H1 (cell line): ENCODE measurements at regions not wholly inside any gene's neighbourhood (a gene's known extent, or its start where the extent isn't known, plus 50 kb on each side); places are given as distances from the start of the nearest gene placed in this dataset.

Source experiments
- CTCF ChIA-PET: fragments of 300-600 bp; sonication (Branson Sonifier 250); formaldehyde crosslinking; loops from one replicate; lab custom pipeline; 2021; ENCODE audit not compliant: partially characterized antibody; lab: Charles Lee
- POLR2A ChIA-PET: fragments of 300-600 bp; sonication (Branson Sonifier 250); formaldehyde crosslinking; loops from one replicate; lab custom pipeline; 2021; ENCODE audit warnings: inconsistent platforms; ENCODE audit not compliant: partially characterized antibody; lab: Charles Lee
- DNase-seq, 2 experiments: peaks; one replicate each; pipeline versions ENCODE4 v3.0.0 to v3.0.0-alpha.2; 2010 to 2022; ENCODE audit warnings: low spot score in 2 of 2, low read depth in 1 of 2, mixed read lengths in 1 of 2
- FAIRE-seq: peaks from 2 replicates; lab custom pipeline; 2011; peaks lifted over from hg19 to GRCh38; lab: Jason Lieb, UNC
- H2AFZ ChIP-seq: 2 replicates; pipeline ENCODE4 v1.8.1; 2012; ENCODE audit warnings: low read length, inconsistent platforms
- H2AK5ac ChIP-seq: 2 replicates; pipeline ENCODE4 v1.6.1; 2013; ENCODE audit warnings: low read depth, low read length
- H2BK120ac ChIP-seq: replicated peaks from 2 replicates; pipeline ENCODE3; 2013; ENCODE audit warnings: low read depth, low read length, inconsistent platforms
- H2BK12ac ChIP-seq: 2 replicates; pipeline ENCODE4 v1.6.1; 2013; ENCODE audit warnings: low read depth, low read length
- H2BK15ac ChIP-seq: 2 replicates; pipeline ENCODE4 v1.6.1; 2013; ENCODE audit warnings: low read length
- H2BK20ac ChIP-seq: 2 replicates; pipeline ENCODE4 v1.6.1; 2013; ENCODE audit warnings: low read length
- H2BK5ac ChIP-seq: 2 replicates; pipeline ENCODE4 v1.6.1; 2013; ENCODE audit warnings: low read depth, low read length
- H3K14ac ChIP-seq: 2 replicates; pipeline ENCODE4 v1.6.1; 2013; ENCODE audit warnings: inconsistent platforms; ENCODE audit not compliant: insufficient read length
- H3K18ac ChIP-seq: 2 replicates; pipeline ENCODE4 v1.6.1; 2013; ENCODE audit warnings: low read length; ENCODE audit errors: extremely low read depth
- H3K23ac ChIP-seq: 2 replicates; pipeline ENCODE4 v1.6.1; 2013; ENCODE audit warnings: inconsistent platforms; ENCODE audit not compliant: insufficient read length
- H3K23me2 ChIP-seq: 2 replicates; pipeline ENCODE4 v1.6.1; 2013; ENCODE audit warnings: low read depth, low read length
- H3K27ac ChIP-seq: 2 replicates; pipeline ENCODE4 v1.6.1; 2011; ENCODE audit warnings: low read depth, low read length, inconsistent platforms
- H3K27me3 ChIP-seq, 4 experiments: replicated peaks in 1 of 4; 1 replicate in 1 of 4; 2 replicates in 3 of 4; pipeline versions ENCODE4 v1.6.1 to v1.8.1; 2011 to 2013; ENCODE audit warnings: low read length in 3 of 4, mild to moderate bottlenecking in 3 of 4, inconsistent platforms in 2 of 4, mixed read lengths in 2 of 4, moderate library complexity in 1 of 4; ENCODE audit not compliant: control insufficient read depth in 3 of 4, insufficient read depth in 3 of 4; ENCODE audit errors: extremely low read depth in 1 of 4
- H3K36me3 ChIP-seq, 4 experiments: 2 replicates each; pipeline versions ENCODE4 v1.6.1 to v1.8.1; 2011 to 2013; ENCODE audit warnings: mild to moderate bottlenecking in 4 of 4, low read length in 3 of 4, moderate library complexity in 2 of 4, control low read depth in 1 of 4, inconsistent platforms in 1 of 4; ENCODE audit not compliant: insufficient read depth in 4 of 4, control insufficient read depth in 2 of 4
- H3K4ac ChIP-seq: replicated peaks from 2 replicates; pipeline ENCODE3; 2013; ENCODE audit warnings: low read length, low read depth, mixed read lengths, inconsistent platforms; ENCODE audit not compliant: insufficient read length
- H3K4me1 ChIP-seq, 4 experiments: replicated peaks in 1 of 4; 1 replicate in 1 of 4; 2 replicates in 3 of 4; pipeline versions ENCODE4 v1.6.1 to v1.8.1; 2011 to 2013; ENCODE audit warnings: low read length in 3 of 4, inconsistent platforms in 2 of 4, mixed read lengths in 1 of 4; ENCODE audit not compliant: insufficient read depth in 4 of 4, control insufficient read depth in 3 of 4
- H3K4me2 ChIP-seq, 2 experiments: 2 replicates each; pipeline versions ENCODE4 v1.6.1 to v1.8.1; 2011 to 2013; ENCODE audit warnings: low read depth in 2 of 2, low read length in 2 of 2, control low read depth in 1 of 2, inconsistent platforms in 1 of 2, mild to moderate bottlenecking in 1 of 2; ENCODE audit not compliant: insufficient read depth in 1 of 2
- H3K4me3 ChIP-seq, 4 experiments: fragments of 200-600, 300-600 bp in 1 of 4; sonication (generic), shearing (Covaris generic), sonication (Bioruptor Twin) in 1 of 4; 2 replicates each; pipeline versions ENCODE4 v1.5.1 to v1.8.1; 2011 to 2016; ENCODE audit warnings: low read length in 4 of 4, low read depth in 3 of 4, control low read depth in 2 of 4, inconsistent platforms in 2 of 4, mild to moderate bottlenecking in 2 of 4, mixed read lengths in 1 of 4, moderate library complexity in 1 of 4; ENCODE audit not compliant: insufficient read depth in 2 of 4; ENCODE audit errors: extremely low read depth in 1 of 4
- H3K56ac ChIP-seq: replicated peaks from 2 replicates; pipeline ENCODE3; 2013; ENCODE audit warnings: low read depth, mild to moderate bottlenecking, mixed read lengths, low read length, inconsistent platforms; ENCODE audit not compliant: insufficient read length
- H3K79me1 ChIP-seq: 2 replicates; pipeline ENCODE4 v1.6.1; 2013; ENCODE audit warnings: low read depth, low read length, control low read depth
- H3K79me2 ChIP-seq, 2 experiments: 2 replicates each; pipeline versions ENCODE4 v1.6.1 to v1.8.1; 2012 to 2013; ENCODE audit warnings: low read length in 2 of 2, mild to moderate bottlenecking in 2 of 2, inconsistent platforms in 1 of 2; ENCODE audit not compliant: insufficient read depth in 2 of 2, control insufficient read depth in 1 of 2
- H3K9ac ChIP-seq, 4 experiments: replicated peaks in 1 of 4; 1 replicate in 1 of 4; 2 replicates in 3 of 4; pipeline versions ENCODE4 v1.6.1 to v1.8.1; 2011 to 2013; ENCODE audit warnings: low read depth in 3 of 4, low read length in 3 of 4, control low read depth in 2 of 4, mild to moderate bottlenecking in 2 of 4, moderate library complexity in 2 of 4, inconsistent platforms in 1 of 4; ENCODE audit errors: extremely low read depth in 1 of 4
- H3K9me3 ChIP-seq, 2 experiments: 2 replicates each; pipeline versions ENCODE4 v1.6.1 to v1.8.1; 2012 to 2013; ENCODE audit warnings: mild to moderate bottlenecking in 2 of 2, moderate library complexity in 2 of 2, control low read depth in 1 of 2, inconsistent platforms in 1 of 2, low read depth in 1 of 2, low read length in 1 of 2, mixed read lengths in 1 of 2; ENCODE audit not compliant: insufficient read depth in 2 of 2
- H4K20me1 ChIP-seq, 2 experiments: replicated peaks in 1 of 2; 2 replicates each; pipeline versions ENCODE3 to v1.8.1; 2011 to 2013; ENCODE audit warnings: inconsistent platforms in 2 of 2, low read length in 2 of 2, mild to moderate bottlenecking in 1 of 2; ENCODE audit not compliant: insufficient read depth in 2 of 2, control insufficient read depth in 1 of 2
- H4K5ac ChIP-seq: 2 replicates; pipeline ENCODE4 v1.6.1; 2013; ENCODE audit warnings: low read length, low read depth, mixed read lengths, inconsistent platforms; ENCODE audit not compliant: insufficient read length
- H4K8ac ChIP-seq: 2 replicates; pipeline ENCODE4 v1.8.0; 2013; ENCODE audit warnings: mild to moderate bottlenecking, moderate library complexity, low read length, inconsistent platforms; ENCODE audit not compliant: insufficient read depth; ENCODE audit errors: extremely low read depth
- H4K91ac ChIP-seq: replicated peaks from 2 replicates; pipeline ENCODE3; 2013; ENCODE audit warnings: low read length, mixed read lengths, inconsistent platforms; ENCODE audit not compliant: insufficient read length
- JUN ChIP-seq: IDR thresholded peaks from 2 replicates; pipeline ENCODE4 v1.6.1; 2011; ENCODE audit warnings: low read depth, mild to moderate bottlenecking, improper control_type of control experiment, low read length
- PHF8 ChIP-seq: fragments of 200-600 bp; sonication (generic); conservative IDR thresholded peaks from 2 replicates; pipeline ENCODE4 v1.7.1; 2012; ENCODE audit warnings: low read depth, mild to moderate bottlenecking, inconsistent platforms, low read length, moderate library complexity
- SUZ12 ChIP-seq: fragments of 200-600 bp; sonication (generic); IDR thresholded peaks from 2 replicates; pipeline ENCODE4 v1.6.1; 2012; ENCODE audit warnings: mild to moderate bottlenecking, inconsistent platforms, low read length, moderate library complexity, mixed read lengths
- whole genome bisulfite sequencing, 2 experiments: shearing (Covaris generic) in 1 of 2; methylation state at CpG; one replicate each; pipeline versions ENCODE4 v1.1.6 to v1.1.7; 2013 to 2015; ENCODE audit warnings: low lambda C conversion rate in 2 of 2, mixed read lengths in 2 of 2, inconsistent platforms in 1 of 2, low coverage in 1 of 2, missing lambda C conversion rate in 1 of 2; ENCODE audit not compliant: insufficient replicate concordance in 2 of 2, insufficient coverage in 1 of 2, insufficient read length in 1 of 2; ENCODE audit errors: extremely low coverage in 1 of 2, missing lambda C conversion rate in 1 of 2; 5-methylcytosine and 5-hydroxymethylcytosine counted together
- TF ChIP-seq, protein P1 (sequence below): IDR thresholded peaks from 2 replicates; pipeline ENCODE4 v1.6.1; 2011; ENCODE audit warnings: low read depth, mild to moderate bottlenecking, low read length; ENCODE audit not compliant: insufficient read depth
- TF ChIP-seq, protein P2 (sequence below): IDR thresholded peaks from 2 replicates; pipeline ENCODE4 v1.6.1; 2011; ENCODE audit warnings: low read length, improper control_type of control experiment
- TF ChIP-seq, protein P3 (sequence below): IDR thresholded peaks from 2 replicates; pipeline ENCODE4 v1.6.1; 2012; ENCODE audit warnings: low read length, inconsistent platforms

DNA sequence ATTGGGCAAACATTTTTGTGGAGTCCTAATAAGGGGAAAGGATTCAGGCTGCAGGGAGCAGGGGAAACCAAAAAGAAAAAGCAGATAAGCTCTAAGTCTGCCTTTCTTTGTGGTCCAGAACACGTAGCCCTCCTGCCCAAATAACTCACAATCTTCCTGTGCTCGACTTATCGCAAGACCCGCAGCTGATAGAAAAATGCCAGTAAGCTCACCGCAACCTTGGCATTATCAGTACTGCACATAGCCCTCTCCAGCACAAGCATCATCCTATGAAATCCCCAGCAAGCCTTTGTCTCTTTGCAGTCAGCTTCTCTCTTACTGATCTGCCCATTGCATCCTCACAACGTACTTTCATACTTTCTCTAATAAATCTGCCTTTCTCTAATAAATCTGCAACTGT is 202.4 kb upstream of the HNRNPA3 start:
- no peak for DNase-seq
- Histone ChIP-seq H2AFZ (no peak overlapping the region), H3K4me3 (no peak overlapping the region), H3K4me1 (no peaks in the 10 kb centered on the region)
- TF ChIP-seq SUZ12: no peak
- TF ChIP-seq, protein P1, sequence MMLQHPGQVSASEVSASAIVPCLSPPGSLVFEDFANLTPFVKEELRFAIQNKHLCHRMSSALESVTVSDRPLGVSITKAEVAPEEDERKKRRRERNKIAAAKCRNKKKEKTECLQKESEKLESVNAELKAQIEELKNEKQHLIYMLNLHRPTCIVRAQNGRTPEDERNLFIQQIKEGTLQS: no peak
- TF ChIP-seq, protein P2, sequence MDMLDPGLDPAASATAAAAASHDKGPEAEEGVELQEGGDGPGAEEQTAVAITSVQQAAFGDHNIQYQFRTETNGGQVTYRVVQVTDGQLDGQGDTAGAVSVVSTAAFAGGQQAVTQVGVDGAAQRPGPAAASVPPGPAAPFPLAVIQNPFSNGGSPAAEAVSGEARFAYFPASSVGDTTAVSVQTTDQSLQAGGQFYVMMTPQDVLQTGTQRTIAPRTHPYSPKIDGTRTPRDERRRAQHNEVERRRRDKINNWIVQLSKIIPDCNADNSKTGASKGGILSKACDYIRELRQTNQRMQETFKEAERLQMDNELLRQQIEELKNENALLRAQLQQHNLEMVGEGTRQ: no peak
- TF ChIP-seq PHF8: no peak
- no peak for TF ChIP-seq JUN
- TF ChIP-seq, protein P3, sequence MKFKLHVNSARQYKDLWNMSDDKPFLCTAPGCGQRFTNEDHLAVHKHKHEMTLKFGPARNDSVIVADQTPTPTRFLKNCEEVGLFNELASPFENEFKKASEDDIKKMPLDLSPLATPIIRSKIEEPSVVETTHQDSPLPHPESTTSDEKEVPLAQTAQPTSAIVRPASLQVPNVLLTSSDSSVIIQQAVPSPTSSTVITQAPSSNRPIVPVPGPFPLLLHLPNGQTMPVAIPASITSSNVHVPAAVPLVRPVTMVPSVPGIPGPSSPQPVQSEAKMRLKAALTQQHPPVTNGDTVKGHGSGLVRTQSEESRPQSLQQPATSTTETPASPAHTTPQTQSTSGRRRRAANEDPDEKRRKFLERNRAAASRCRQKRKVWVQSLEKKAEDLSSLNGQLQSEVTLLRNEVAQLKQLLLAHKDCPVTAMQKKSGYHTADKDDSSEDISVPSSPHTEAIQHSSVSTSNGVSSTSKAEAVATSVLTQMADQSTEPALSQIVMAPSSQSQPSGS: no peak
- TF ChIP-seq, all 59 proteins: peak for 0
- H3K4me2 ChIP-seq: no peak overlapping the region
- no peaks in the 10 kb centered on the region for H4K20me1 ChIP-seq
- no peak overlapping the region for H2BK120ac ChIP-seq
- H3K4ac ChIP-seq: no peak overlapping the region
- H3K9ac ChIP-seq: no peak overlapping the region
- no peak overlapping the region for H3K18ac ChIP-seq
- no peak overlapping the region for H2BK5ac ChIP-seq
- no peak overlapping the region for H4K8ac ChIP-seq
- no peak overlapping the region for H4K91ac ChIP-seq
- 86% methylated on average over 6 of the region's 6 CpGs; no CpG with 5 or more reads in 1 of the 2 experiments for WGBS, 2 experiments
- H2BK12ac ChIP-seq: no peak overlapping the region
- H3K9me3 ChIP-seq: peaks cover 0 to 13% of the 10 kb centered on the region in 2 experiments; a peak in 1 of 4 replicates
- no peak overlapping the region for H3K23ac ChIP-seq
- no peak for FAIRE-seq
- no peak overlapping the region for H3K27ac ChIP-seq
- POLR2A ChIA-PET: no interaction called here
- H3K27me3 ChIP-seq: no peaks in the 10 kb centered on the region
- CTCF ChIA-PET: no interaction called here
- no peak overlapping the region for H2BK15ac ChIP-seq
- H2AK5ac ChIP-seq: no peak overlapping the region
- H3K36me3 ChIP-seq: peaks cover 0 to 7% (median 0%) of the 10 kb centered on the region in 4 experiments; a peak in 1 of 8 replicates
- H4K5ac ChIP-seq: no peak overlapping the region
- no peaks in the 10 kb centered on the region for H3K79me1 ChIP-seq
- H2BK20ac ChIP-seq: no peak overlapping the region
- H3K79me2 ChIP-seq: no peaks in the 10 kb centered on the region
- H3K23me2 ChIP-seq: no peaks in the 10 kb centered on the region
- H3K56ac ChIP-seq: no peak overlapping the region
- H3K14ac ChIP-seq: no peak overlapping the region
